ENCODE measurements at regions not wholly inside any gene's neighbourhood (a gene's known extent, or its start where the extent isn't known, plus 50 kb on each side); places are given as distances from the start of the nearest gene placed in this dataset.

DNA sequence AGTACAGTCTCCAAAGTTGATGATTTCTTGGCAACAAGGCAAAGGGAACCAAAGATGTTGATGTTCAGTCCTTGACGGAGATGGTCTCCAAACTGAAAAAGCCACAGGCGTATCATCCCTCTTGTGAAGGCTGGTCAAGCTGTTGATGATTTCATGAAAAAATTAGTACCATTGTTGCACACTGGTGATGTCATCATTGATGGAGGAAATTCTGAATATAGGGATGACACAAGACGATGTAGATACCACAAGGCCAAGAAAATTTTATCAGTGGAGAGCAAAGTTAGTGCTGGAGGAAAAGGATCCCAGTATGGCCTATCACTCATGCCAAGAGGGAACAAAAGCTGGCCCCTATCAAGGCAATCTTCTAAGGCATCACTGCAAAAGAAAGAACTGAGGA is 88.7 kb upstream of the KRR1 start:
- TF ChIP-seq POLR2A (IDR thresholded peaks at IDR 0.05; ENCODE audit: low read depth, low read length), result no peak
- TF ChIP-seq, protein P1, sequence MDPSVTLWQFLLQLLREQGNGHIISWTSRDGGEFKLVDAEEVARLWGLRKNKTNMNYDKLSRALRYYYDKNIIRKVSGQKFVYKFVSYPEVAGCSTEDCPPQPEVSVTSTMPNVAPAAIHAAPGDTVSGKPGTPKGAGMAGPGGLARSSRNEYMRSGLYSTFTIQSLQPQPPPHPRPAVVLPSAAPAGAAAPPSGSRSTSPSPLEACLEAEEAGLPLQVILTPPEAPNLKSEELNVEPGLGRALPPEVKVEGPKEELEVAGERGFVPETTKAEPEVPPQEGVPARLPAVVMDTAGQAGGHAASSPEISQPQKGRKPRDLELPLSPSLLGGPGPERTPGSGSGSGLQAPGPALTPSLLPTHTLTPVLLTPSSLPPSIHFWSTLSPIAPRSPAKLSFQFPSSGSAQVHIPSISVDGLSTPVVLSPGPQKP (IDR thresholded peaks at IDR 0.05; ENCODE audit: borderline replicate concordance, low read depth, low read length), result no peak
- TF ChIP-seq, protein P2, sequence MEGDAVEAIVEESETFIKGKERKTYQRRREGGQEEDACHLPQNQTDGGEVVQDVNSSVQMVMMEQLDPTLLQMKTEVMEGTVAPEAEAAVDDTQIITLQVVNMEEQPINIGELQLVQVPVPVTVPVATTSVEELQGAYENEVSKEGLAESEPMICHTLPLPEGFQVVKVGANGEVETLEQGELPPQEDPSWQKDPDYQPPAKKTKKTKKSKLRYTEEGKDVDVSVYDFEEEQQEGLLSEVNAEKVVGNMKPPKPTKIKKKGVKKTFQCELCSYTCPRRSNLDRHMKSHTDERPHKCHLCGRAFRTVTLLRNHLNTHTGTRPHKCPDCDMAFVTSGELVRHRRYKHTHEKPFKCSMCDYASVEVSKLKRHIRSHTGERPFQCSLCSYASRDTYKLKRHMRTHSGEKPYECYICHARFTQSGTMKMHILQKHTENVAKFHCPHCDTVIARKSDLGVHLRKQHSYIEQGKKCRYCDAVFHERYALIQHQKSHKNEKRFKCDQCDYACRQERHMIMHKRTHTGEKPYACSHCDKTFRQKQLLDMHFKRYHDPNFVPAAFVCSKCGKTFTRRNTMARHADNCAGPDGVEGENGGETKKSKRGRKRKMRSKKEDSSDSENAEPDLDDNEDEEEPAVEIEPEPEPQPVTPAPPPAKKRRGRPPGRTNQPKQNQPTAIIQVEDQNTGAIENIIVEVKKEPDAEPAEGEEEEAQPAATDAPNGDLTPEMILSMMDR (conservative IDR thresholded peaks at IDR 0.05; ENCODE audit: low read depth, low read length), result no peak
- no peak for TF ChIP-seq BHLHE40 (IDR thresholded peaks at IDR 0.05; ENCODE audit: low read depth, low read length)
- TF ChIP-seq, protein P3, sequence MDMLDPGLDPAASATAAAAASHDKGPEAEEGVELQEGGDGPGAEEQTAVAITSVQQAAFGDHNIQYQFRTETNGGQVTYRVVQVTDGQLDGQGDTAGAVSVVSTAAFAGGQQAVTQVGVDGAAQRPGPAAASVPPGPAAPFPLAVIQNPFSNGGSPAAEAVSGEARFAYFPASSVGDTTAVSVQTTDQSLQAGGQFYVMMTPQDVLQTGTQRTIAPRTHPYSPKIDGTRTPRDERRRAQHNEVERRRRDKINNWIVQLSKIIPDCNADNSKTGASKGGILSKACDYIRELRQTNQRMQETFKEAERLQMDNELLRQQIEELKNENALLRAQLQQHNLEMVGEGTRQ (IDR thresholded peaks at IDR 0.05; ENCODE audit: low read depth, low read length), result no peak
- no peak for TF ChIP-seq MAZ (IDR thresholded peaks at IDR 0.05; ENCODE audit: borderline replicate concordance, low read depth, low read length)
- no peak for TF ChIP-seq MXI1 (IDR thresholded peaks at IDR 0.05; ENCODE audit: borderline replicate concordance, low read depth, low read length)
- TF ChIP-seq RAD21 (IDR thresholded peaks at IDR 0.05; ENCODE audit: low read length), result no peak
- no peak for TF ChIP-seq CHD1 (IDR thresholded peaks at IDR 0.05; ENCODE audit: low read depth, low read length)
- no peak for TF ChIP-seq CEBPB (IDR thresholded peaks at IDR 0.05; ENCODE audit: low read depth, low read length)
- TF ChIP-seq SMC3 (IDR thresholded peaks at IDR 0.05; ENCODE audit: low read depth, low read length), result no peak
- no peak for TF ChIP-seq FOS (IDR thresholded peaks at IDR 0.05; ENCODE audit: low read depth, low read length)
